H1 (cell line): ENCODE measurements at regions not wholly inside any gene's neighbourhood (a gene's known extent, or its start where the extent isn't known, plus 50 kb on each side); places are given as distances from the start of the nearest gene placed in this dataset.
"Not testable (repeated sequence)": the region's sequence is repeated elsewhere in the genome, so short reads cannot be mapped to it uniquely, and the experiment has no call there.

ENCODE experiments used
- CTCF ChIA-PET: fragments of 300-600 bp; sonication (Branson Sonifier 250); formaldehyde crosslinking; loops from one replicate; lab custom pipeline; 2021; ENCODE audit not compliant: partially characterized antibody; lab: Charles Lee
- POLR2A ChIA-PET: fragments of 300-600 bp; sonication (Branson Sonifier 250); formaldehyde crosslinking; loops from one replicate; lab custom pipeline; 2021; ENCODE audit warnings: inconsistent platforms; ENCODE audit not compliant: partially characterized antibody; lab: Charles Lee
- DNase-seq, 2 experiments: peaks; one replicate each; pipeline versions ENCODE4 v3.0.0 to v3.0.0-alpha.2; 2010 to 2022; ENCODE audit warnings: low spot score in 2 of 2, low read depth in 1 of 2, mixed read lengths in 1 of 2
- FAIRE-seq: peaks from 2 replicates; lab custom pipeline; 2011; peaks lifted over from hg19 to GRCh38; lab: Jason Lieb, UNC
- H2AFZ ChIP-seq: 2 replicates; pipeline ENCODE4 v1.8.1; 2012; ENCODE audit warnings: low read length, inconsistent platforms
- H2AK5ac ChIP-seq: 2 replicates; pipeline ENCODE4 v1.6.1; 2013; ENCODE audit warnings: low read depth, low read length
- H2BK120ac ChIP-seq: replicated peaks from 2 replicates; pipeline ENCODE3; 2013; ENCODE audit warnings: low read depth, low read length, inconsistent platforms
- H2BK12ac ChIP-seq: 2 replicates; pipeline ENCODE4 v1.6.1; 2013; ENCODE audit warnings: low read depth, low read length
- H2BK15ac ChIP-seq: 2 replicates; pipeline ENCODE4 v1.6.1; 2013; ENCODE audit warnings: low read length
- H2BK20ac ChIP-seq: 2 replicates; pipeline ENCODE4 v1.6.1; 2013; ENCODE audit warnings: low read length
- H2BK5ac ChIP-seq: 2 replicates; pipeline ENCODE4 v1.6.1; 2013; ENCODE audit warnings: low read depth, low read length
- H3K14ac ChIP-seq: 2 replicates; pipeline ENCODE4 v1.6.1; 2013; ENCODE audit warnings: inconsistent platforms; ENCODE audit not compliant: insufficient read length
- H3K18ac ChIP-seq: 2 replicates; pipeline ENCODE4 v1.6.1; 2013; ENCODE audit warnings: low read length; ENCODE audit errors: extremely low read depth
- H3K23ac ChIP-seq: 2 replicates; pipeline ENCODE4 v1.6.1; 2013; ENCODE audit warnings: inconsistent platforms; ENCODE audit not compliant: insufficient read length
- H3K23me2 ChIP-seq: 2 replicates; pipeline ENCODE4 v1.6.1; 2013; ENCODE audit warnings: low read depth, low read length
- H3K27ac ChIP-seq: 2 replicates; pipeline ENCODE4 v1.6.1; 2011; ENCODE audit warnings: low read depth, low read length, inconsistent platforms
- H3K27me3 ChIP-seq, 4 experiments: replicated peaks in 1 of 4; 1 replicate in 1 of 4; 2 replicates in 3 of 4; pipeline versions ENCODE4 v1.6.1 to v1.8.1; 2011 to 2013; ENCODE audit warnings: low read length in 3 of 4, mild to moderate bottlenecking in 3 of 4, inconsistent platforms in 2 of 4, mixed read lengths in 2 of 4, moderate library complexity in 1 of 4; ENCODE audit not compliant: control insufficient read depth in 3 of 4, insufficient read depth in 3 of 4; ENCODE audit errors: extremely low read depth in 1 of 4
- H3K36me3 ChIP-seq, 4 experiments: 2 replicates each; pipeline versions ENCODE4 v1.6.1 to v1.8.1; 2011 to 2013; ENCODE audit warnings: mild to moderate bottlenecking in 4 of 4, low read length in 3 of 4, moderate library complexity in 2 of 4, control low read depth in 1 of 4, inconsistent platforms in 1 of 4; ENCODE audit not compliant: insufficient read depth in 4 of 4, control insufficient read depth in 2 of 4
- H3K4ac ChIP-seq: replicated peaks from 2 replicates; pipeline ENCODE3; 2013; ENCODE audit warnings: low read length, low read depth, mixed read lengths, inconsistent platforms; ENCODE audit not compliant: insufficient read length
- H3K4me1 ChIP-seq, 4 experiments: replicated peaks in 1 of 4; 1 replicate in 1 of 4; 2 replicates in 3 of 4; pipeline versions ENCODE4 v1.6.1 to v1.8.1; 2011 to 2013; ENCODE audit warnings: low read length in 3 of 4, inconsistent platforms in 2 of 4, mixed read lengths in 1 of 4; ENCODE audit not compliant: insufficient read depth in 4 of 4, control insufficient read depth in 3 of 4
- H3K4me2 ChIP-seq, 2 experiments: 2 replicates each; pipeline versions ENCODE4 v1.6.1 to v1.8.1; 2011 to 2013; ENCODE audit warnings: low read depth in 2 of 2, low read length in 2 of 2, control low read depth in 1 of 2, inconsistent platforms in 1 of 2, mild to moderate bottlenecking in 1 of 2; ENCODE audit not compliant: insufficient read depth in 1 of 2
- H3K4me3 ChIP-seq, 4 experiments: fragments of 200-600, 300-600 bp in 1 of 4; sonication (generic), shearing (Covaris generic), sonication (Bioruptor Twin) in 1 of 4; 2 replicates each; pipeline versions ENCODE4 v1.5.1 to v1.8.1; 2011 to 2016; ENCODE audit warnings: low read length in 4 of 4, low read depth in 3 of 4, control low read depth in 2 of 4, inconsistent platforms in 2 of 4, mild to moderate bottlenecking in 2 of 4, mixed read lengths in 1 of 4, moderate library complexity in 1 of 4; ENCODE audit not compliant: insufficient read depth in 2 of 4; ENCODE audit errors: extremely low read depth in 1 of 4
- H3K56ac ChIP-seq: replicated peaks from 2 replicates; pipeline ENCODE3; 2013; ENCODE audit warnings: low read depth, mild to moderate bottlenecking, mixed read lengths, low read length, inconsistent platforms; ENCODE audit not compliant: insufficient read length
- H3K79me1 ChIP-seq: 2 replicates; pipeline ENCODE4 v1.6.1; 2013; ENCODE audit warnings: low read depth, low read length, control low read depth
- H3K79me2 ChIP-seq, 2 experiments: 2 replicates each; pipeline versions ENCODE4 v1.6.1 to v1.8.1; 2012 to 2013; ENCODE audit warnings: low read length in 2 of 2, mild to moderate bottlenecking in 2 of 2, inconsistent platforms in 1 of 2; ENCODE audit not compliant: insufficient read depth in 2 of 2, control insufficient read depth in 1 of 2
- H3K9ac ChIP-seq, 4 experiments: replicated peaks in 1 of 4; 1 replicate in 1 of 4; 2 replicates in 3 of 4; pipeline versions ENCODE4 v1.6.1 to v1.8.1; 2011 to 2013; ENCODE audit warnings: low read depth in 3 of 4, low read length in 3 of 4, control low read depth in 2 of 4, mild to moderate bottlenecking in 2 of 4, moderate library complexity in 2 of 4, inconsistent platforms in 1 of 4; ENCODE audit errors: extremely low read depth in 1 of 4
- H3K9me3 ChIP-seq, 2 experiments: 2 replicates each; pipeline versions ENCODE4 v1.6.1 to v1.8.1; 2012 to 2013; ENCODE audit warnings: mild to moderate bottlenecking in 2 of 2, moderate library complexity in 2 of 2, control low read depth in 1 of 2, inconsistent platforms in 1 of 2, low read depth in 1 of 2, low read length in 1 of 2, mixed read lengths in 1 of 2; ENCODE audit not compliant: insufficient read depth in 2 of 2
- H4K20me1 ChIP-seq, 2 experiments: replicated peaks in 1 of 2; 2 replicates each; pipeline versions ENCODE3 to v1.8.1; 2011 to 2013; ENCODE audit warnings: inconsistent platforms in 2 of 2, low read length in 2 of 2, mild to moderate bottlenecking in 1 of 2; ENCODE audit not compliant: insufficient read depth in 2 of 2, control insufficient read depth in 1 of 2
- H4K5ac ChIP-seq: 2 replicates; pipeline ENCODE4 v1.6.1; 2013; ENCODE audit warnings: low read length, low read depth, mixed read lengths, inconsistent platforms; ENCODE audit not compliant: insufficient read length
- H4K8ac ChIP-seq: 2 replicates; pipeline ENCODE4 v1.8.0; 2013; ENCODE audit warnings: mild to moderate bottlenecking, moderate library complexity, low read length, inconsistent platforms; ENCODE audit not compliant: insufficient read depth; ENCODE audit errors: extremely low read depth
- H4K91ac ChIP-seq: replicated peaks from 2 replicates; pipeline ENCODE3; 2013; ENCODE audit warnings: low read length, mixed read lengths, inconsistent platforms; ENCODE audit not compliant: insufficient read length
- ASH2L ChIP-seq: fragments of 200-600, 300-600 bp; sonication (generic); IDR thresholded peaks from one replicate; pipeline ENCODE4 v1.7.1; 2017; ENCODE audit warnings: low read length
- BRCA1 ChIP-seq: IDR thresholded peaks from 2 replicates; pipeline ENCODE4 v1.6.1; 2012; ENCODE audit warnings: low read depth, low read length, improper control_type of control experiment
- EZH2 ChIP-seq: fragments of 200-600 bp; sonication (generic); IDR thresholded peaks from 2 replicates; pipeline ENCODE4 v1.7.1; 2012; ENCODE audit warnings: low read depth, mild to moderate bottlenecking, moderate library complexity, low read length, inconsistent platforms; ENCODE audit not compliant: severe bottlenecking
- KDM1A ChIP-seq: fragments of 200-600, 300-600 bp; sonication (generic); IDR thresholded peaks from 2 replicates; pipeline ENCODE4 v1.7.1; 2016; ENCODE audit warnings: mild to moderate bottlenecking, low read length, borderline replicate concordance
- RAD21 ChIP-seq, 2 experiments: IDR thresholded peaks in 1 of 2; conservative IDR thresholded peaks in 1 of 2; 2 replicates each; pipeline ENCODE4 v1.6.1; 2011; ENCODE audit warnings: low read depth in 2 of 2, low read length in 2 of 2, improper control_type of control experiment in 1 of 2, inconsistent platforms in 1 of 2, mild to moderate bottlenecking in 1 of 2, moderate library complexity in 1 of 2
- WGBS, 2 experiments: shearing (Covaris generic) in 1 of 2; methylation state at CpG; one replicate each; pipeline versions ENCODE4 v1.1.6 to v1.1.7; 2013 to 2015; ENCODE audit warnings: low lambda C conversion rate in 2 of 2, mixed read lengths in 2 of 2, inconsistent platforms in 1 of 2, low coverage in 1 of 2, missing lambda C conversion rate in 1 of 2; ENCODE audit not compliant: insufficient replicate concordance in 2 of 2, insufficient coverage in 1 of 2, insufficient read length in 1 of 2; ENCODE audit errors: extremely low coverage in 1 of 2, missing lambda C conversion rate in 1 of 2; 5-methylcytosine and 5-hydroxymethylcytosine counted together

GRCh38 chrX:128676651-128677050, 624.4 kb upstream of the ACTRT1 start (continued):
- TF ChIP-seq EZH2 (no peak), RAD21 (IDR thresholded peaks at IDR 0.05 in 1 of 2, conservative IDR thresholded peaks at IDR 0.05 in 1 of 2; ENCODE audit: low read depth in 2 of 2, low read length in 2 of 2) (no peak), KDM1A (no peak), ASH2L (no peak), BRCA1 (no peak)
- TF ChIP-seq, all 59 proteins: peak for 0

DNA sequence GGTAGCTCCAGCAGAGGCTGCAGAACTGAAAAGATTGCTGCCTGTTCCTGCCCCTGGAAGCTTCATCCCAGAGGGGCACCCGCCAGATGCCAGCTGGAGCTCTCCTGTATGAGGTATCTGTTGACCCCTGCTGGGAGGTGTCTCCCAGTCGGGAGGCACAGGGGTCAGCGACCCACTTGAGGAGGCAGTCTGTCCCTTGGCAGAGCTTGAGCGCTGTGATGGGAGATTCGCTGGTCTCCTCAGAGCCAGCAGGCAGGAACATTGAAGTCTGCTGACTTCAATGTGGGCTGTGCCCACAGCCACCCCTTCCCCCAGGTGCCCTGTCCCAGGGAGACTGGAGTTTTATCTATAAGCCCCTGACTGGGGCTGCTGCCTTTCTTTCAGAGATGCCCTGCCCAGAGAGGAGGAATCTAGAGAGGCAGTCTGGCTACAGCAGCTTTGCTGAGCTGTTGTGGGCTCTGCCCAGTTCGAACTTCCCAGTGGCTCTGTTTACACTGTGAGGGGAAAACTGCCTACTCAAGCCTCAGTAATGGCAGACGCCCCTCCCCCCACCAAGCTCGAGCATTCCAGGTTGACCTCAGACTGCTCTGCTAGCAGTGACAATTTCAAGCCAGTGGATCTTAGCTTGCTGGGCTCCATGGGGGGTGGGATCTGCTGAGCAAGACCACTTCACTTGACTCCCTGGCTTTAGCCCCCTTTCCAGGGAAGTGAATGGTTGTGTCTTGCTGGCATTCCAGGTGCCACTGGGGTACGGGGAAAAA, 622.3 kb upstream of the ACTRT1 start:
- H3K36me3 ChIP-seq, H3K4ac ChIP-seq, FAIRE-seq, H3K79me2 ChIP-seq, H3K4me3 ChIP-seq, H4K20me1 ChIP-seq, H4K8ac ChIP-seq, H2AFZ ChIP-seq, H3K56ac ChIP-seq, H2AK5ac ChIP-seq, H2BK12ac ChIP-seq, H2BK5ac ChIP-seq, H4K91ac ChIP-seq, H2BK20ac ChIP-seq, H3K23me2 ChIP-seq, H2BK120ac ChIP-seq, H3K27me3 ChIP-seq, H3K4me2 ChIP-seq, H3K27ac ChIP-seq, H3K9me3 ChIP-seq, H2BK15ac ChIP-seq, H3K4me1 ChIP-seq, H4K5ac ChIP-seq, H3K9ac ChIP-seq, H3K79me1 ChIP-seq, H3K18ac ChIP-seq, POLR2A ChIA-PET, H3K14ac ChIP-seq, H3K23ac ChIP-seq: not testable (repeated sequence)
- DNase-seq = peak in 1 of 2 experiments; percentile 43
- WGBS, 2 experiments = 80% methylated on average over 1 of the region's 9 CpGs; no CpG with 5 or more reads in 1 of the 2 experiments
- CTCF ChIA-PET = interaction anchor here (1.4 kb wide), 1 partner anchor 23 kb away, joined by 4 read pairs; no protein-coding TSS in a partner anchor
